ENCODE measurements at regions not wholly inside any gene's neighbourhood (a gene's known extent, or its start where the extent isn't known, plus 50 kb on each side); places are given as distances from the start of the nearest gene placed in this dataset.

DNA sequence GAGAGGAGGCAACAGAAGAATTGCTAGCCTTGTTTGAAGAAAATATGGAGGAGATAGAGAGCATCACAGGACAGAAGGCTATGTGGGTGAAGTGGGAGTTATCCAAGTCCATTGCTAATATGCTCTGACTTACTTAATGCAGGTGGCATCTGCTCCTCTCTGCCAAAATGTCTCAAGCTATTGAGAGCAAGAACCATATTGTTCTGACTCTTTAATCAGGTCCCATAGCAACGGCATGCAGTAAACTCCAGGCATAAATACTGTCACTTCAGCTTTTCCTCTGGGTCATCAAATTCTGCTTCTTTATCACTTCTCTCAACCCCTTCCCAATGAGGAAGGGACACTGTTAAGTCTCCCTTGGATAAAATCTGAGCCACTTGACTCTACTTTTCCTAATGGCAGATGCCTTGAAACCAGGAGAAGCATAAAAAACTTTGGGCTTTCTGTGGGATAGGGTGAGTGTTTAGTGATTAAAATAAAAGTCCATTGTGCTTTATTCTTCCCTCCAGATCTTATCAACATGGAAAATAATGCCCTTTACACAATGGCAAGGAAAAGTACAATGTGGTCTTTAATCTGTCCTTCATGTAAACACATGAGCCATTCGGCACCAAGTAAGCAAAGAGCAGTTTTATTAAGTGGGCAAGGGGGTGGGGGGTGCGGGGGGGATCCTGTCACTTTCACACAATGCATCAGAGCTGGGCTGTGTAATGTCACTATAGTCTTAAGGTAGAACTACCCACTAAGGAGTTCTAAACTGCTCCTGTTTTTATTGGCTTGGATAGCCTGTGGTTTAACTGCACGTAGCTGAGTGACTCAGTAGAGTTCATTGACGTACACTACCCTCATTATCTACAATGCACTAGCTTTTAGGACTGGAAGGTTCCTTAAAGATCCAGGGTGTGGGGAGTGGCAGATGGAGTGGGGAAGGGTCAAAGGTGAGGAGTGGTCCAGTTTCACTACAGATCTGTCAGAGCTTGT lies 71.0 kb upstream of the TARS1 start:
- no peak overlapping the region for H3K27ac ChIP-seq (ENCODE audit: low read depth in 1 of 2, low read length in 2 of 2)
- WGBS = 58% methylated on average over 5 of the region's 5 CpGs
- no peaks in the 10 kb centered on the region for H3K36me3 ChIP-seq (ENCODE audit: control insufficient read depth in 4 of 4, insufficient read depth in 3 of 4, low read depth in 1 of 4, low read length in 3 of 4)
- DNase-seq (ENCODE audit: low spot score) = no peak
- H3K27me3 ChIP-seq (ENCODE audit: control insufficient read depth in 4 of 4, insufficient read depth in 4 of 4, low read length in 3 of 4) = no peaks in the 10 kb centered on the region
- H3K4me3 ChIP-seq (ENCODE audit: low read depth in 1 of 3, low read length in 3 of 3) = no peak overlapping the region
- H3K9me3 ChIP-seq (ENCODE audit: control insufficient read depth in 4 of 4, low read length in 3 of 4) = no peaks in the 10 kb centered on the region
- TF ChIP-seq RXRA (IDR thresholded peaks at IDR 0.05) (no peak), RAD21 (IDR thresholded peaks at IDR 0.05) (no peak), GABPA (IDR thresholded peaks at IDR 0.05 in 1 of 2, conservative IDR thresholded peaks at IDR 0.05 in 1 of 2) (no peak), TAF1 (conservative IDR thresholded peaks at IDR 0.05) (no peak), YY1 (IDR thresholded peaks at IDR 0.05) (no peak), HNF4A (conservative IDR thresholded peaks at IDR 0.05) (no peak), SP1 (IDR thresholded peaks at IDR 0.05) (no peak), FOXA2 (IDR thresholded peaks at IDR 0.05) (no peak), EGR1 (IDR thresholded peaks at IDR 0.05; ENCODE audit: low read depth in 2 of 2) (no peak), NR2F2 (IDR thresholded peaks at IDR 0.05) (no peak), JUND (IDR thresholded peaks at IDR 0.05) (no peak), HNF4G (IDR thresholded peaks at IDR 0.05) (no peak)
- TF ChIP-seq, protein P1, sequence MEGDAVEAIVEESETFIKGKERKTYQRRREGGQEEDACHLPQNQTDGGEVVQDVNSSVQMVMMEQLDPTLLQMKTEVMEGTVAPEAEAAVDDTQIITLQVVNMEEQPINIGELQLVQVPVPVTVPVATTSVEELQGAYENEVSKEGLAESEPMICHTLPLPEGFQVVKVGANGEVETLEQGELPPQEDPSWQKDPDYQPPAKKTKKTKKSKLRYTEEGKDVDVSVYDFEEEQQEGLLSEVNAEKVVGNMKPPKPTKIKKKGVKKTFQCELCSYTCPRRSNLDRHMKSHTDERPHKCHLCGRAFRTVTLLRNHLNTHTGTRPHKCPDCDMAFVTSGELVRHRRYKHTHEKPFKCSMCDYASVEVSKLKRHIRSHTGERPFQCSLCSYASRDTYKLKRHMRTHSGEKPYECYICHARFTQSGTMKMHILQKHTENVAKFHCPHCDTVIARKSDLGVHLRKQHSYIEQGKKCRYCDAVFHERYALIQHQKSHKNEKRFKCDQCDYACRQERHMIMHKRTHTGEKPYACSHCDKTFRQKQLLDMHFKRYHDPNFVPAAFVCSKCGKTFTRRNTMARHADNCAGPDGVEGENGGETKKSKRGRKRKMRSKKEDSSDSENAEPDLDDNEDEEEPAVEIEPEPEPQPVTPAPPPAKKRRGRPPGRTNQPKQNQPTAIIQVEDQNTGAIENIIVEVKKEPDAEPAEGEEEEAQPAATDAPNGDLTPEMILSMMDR (IDR thresholded peaks at IDR 0.05; ENCODE audit: low read depth, low read length, missing input control) = no peak
- TF ChIP-seq, protein P2, sequence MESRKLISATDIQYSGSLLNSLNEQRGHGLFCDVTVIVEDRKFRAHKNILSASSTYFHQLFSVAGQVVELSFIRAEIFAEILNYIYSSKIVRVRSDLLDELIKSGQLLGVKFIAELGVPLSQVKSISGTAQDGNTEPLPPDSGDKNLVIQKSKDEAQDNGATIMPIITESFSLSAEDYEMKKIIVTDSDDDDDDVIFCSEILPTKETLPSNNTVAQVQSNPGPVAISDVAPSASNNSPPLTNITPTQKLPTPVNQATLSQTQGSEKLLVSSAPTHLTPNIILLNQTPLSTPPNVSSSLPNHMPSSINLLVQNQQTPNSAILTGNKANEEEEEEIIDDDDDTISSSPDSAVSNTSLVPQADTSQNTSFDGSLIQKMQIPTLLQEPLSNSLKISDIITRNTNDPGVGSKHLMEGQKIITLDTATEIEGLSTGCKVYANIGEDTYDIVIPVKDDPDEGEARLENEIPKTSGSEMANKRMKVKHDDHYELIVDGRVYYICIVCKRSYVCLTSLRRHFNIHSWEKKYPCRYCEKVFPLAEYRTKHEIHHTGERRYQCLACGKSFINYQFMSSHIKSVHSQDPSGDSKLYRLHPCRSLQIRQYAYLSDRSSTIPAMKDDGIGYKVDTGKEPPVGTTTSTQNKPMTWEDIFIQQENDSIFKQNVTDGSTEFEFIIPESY (IDR thresholded peaks at IDR 0.05) = no peak
- TF ChIP-seq, protein P3, sequence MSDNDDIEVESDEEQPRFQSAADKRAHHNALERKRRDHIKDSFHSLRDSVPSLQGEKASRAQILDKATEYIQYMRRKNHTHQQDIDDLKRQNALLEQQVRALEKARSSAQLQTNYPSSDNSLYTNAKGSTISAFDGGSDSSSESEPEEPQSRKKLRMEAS (IDR thresholded peaks at IDR 0.05) = no peak
- TF ChIP-seq, protein P4, sequence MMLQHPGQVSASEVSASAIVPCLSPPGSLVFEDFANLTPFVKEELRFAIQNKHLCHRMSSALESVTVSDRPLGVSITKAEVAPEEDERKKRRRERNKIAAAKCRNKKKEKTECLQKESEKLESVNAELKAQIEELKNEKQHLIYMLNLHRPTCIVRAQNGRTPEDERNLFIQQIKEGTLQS (IDR thresholded peaks at IDR 0.05) = no peak
- H3K9ac ChIP-seq (ENCODE audit: low read depth in 1 of 2, low read length in 2 of 2) = no peak overlapping the region
- no peaks in the 10 kb centered on the region for H3K4me1 ChIP-seq (ENCODE audit: control insufficient read depth in 4 of 4, insufficient read depth in 4 of 4, low read length in 3 of 4)

DNA sequence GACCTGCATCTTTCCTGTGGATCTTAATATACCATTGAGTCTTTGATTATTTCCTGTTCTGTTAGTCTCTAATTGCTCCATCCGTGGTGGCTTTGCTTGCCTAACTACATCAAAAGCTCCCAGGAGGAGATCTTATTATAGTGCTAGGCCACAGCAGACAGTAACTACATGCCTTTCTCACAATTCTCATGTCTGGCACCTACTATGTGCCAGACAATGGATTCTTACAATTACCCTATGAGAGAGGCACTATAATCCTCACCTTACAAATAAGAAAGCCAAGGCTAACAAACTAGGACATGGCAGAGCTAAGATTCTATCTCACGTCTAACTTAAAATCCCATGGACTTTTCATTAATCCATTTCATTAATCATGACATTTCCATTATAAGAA lies 70.3 kb upstream of the TARS1 start:
- 67% methylated on average over 2 of the region's 2 CpGs for WGBS
- Histone ChIP-seq H3K9ac (ENCODE audit: low read depth in 1 of 2, low read length in 2 of 2) (no peak overlapping the region), H3K27ac (ENCODE audit: low read depth in 1 of 2, low read length in 2 of 2) (no peak overlapping the region), H3K4me1 (ENCODE audit: control insufficient read depth in 4 of 4, insufficient read depth in 4 of 4, low read length in 3 of 4) (no peaks in the 10 kb centered on the region), H3K27me3 (ENCODE audit: control insufficient read depth in 4 of 4, insufficient read depth in 4 of 4, low read length in 3 of 4) (no peaks in the 10 kb centered on the region), H3K36me3 (ENCODE audit: control insufficient read depth in 4 of 4, insufficient read depth in 3 of 4, low read depth in 1 of 4, low read length in 3 of 4) (no peaks in the 10 kb centered on the region), H3K4me3 (ENCODE audit: low read depth in 1 of 3, low read length in 3 of 3) (no peak overlapping the region), H3K9me3 (ENCODE audit: control insufficient read depth in 4 of 4, low read length in 3 of 4) (no peaks in the 10 kb centered on the region)
- TF ChIP-seq JUND (IDR thresholded peaks at IDR 0.05) (no peak), RXRA (IDR thresholded peaks at IDR 0.05) (no peak), HNF4A (conservative IDR thresholded peaks at IDR 0.05) (no peak), HNF4G (IDR thresholded peaks at IDR 0.05) (no peak), EGR1 (IDR thresholded peaks at IDR 0.05; ENCODE audit: low read depth in 2 of 2) (no peak), NR2F2 (IDR thresholded peaks at IDR 0.05) (no peak)
- TF ChIP-seq, protein P1 (IDR thresholded peaks at IDR 0.05; ENCODE audit: low read depth, low read length, missing input control) = no peak
- DNase-seq (ENCODE audit: low spot score) = no peak
